Vagina (tissue), 2 donors: ENCODE measurements at regions not wholly inside any gene's neighbourhood (a gene's known extent, or its start where the extent isn't known, plus 50 kb on each side); places are given as distances from the start of the nearest gene placed in this dataset.

Source experiments
- POLR2A ChIP-seq, 2 donors: fragments of 450-650 bp; IDR thresholded peaks; one replicate each; pipeline ENCODE4 v1.6.1; 2017; ENCODE audit warnings: antibody characterized with exemption in 2 of 2, mild to moderate bottlenecking in 2 of 2, moderate library complexity in 2 of 2
- POLR2AphosphoS5 ChIP-seq, 2 donors: sonication (generic); formaldehyde crosslinking; IDR thresholded peaks; one replicate each; pipeline ENCODE4 v1.9.0; 2017; ENCODE audit warnings: antibody characterized with exemption in 2 of 2, mild to moderate bottlenecking in 2 of 2, low read depth in 1 of 2; ENCODE audit not compliant: insufficient read depth in 1 of 2
- TF ChIP-seq, protein P1 (sequence below), 3 experiments: fragments of 450-650 bp in 2 of 3; fragments of 200-600 bp in 1 of 3; sonication (generic) in 1 of 3; IDR thresholded peaks; one replicate each; pipeline ENCODE4 v1.5.1; 2017 to 2019; ENCODE audit warnings: antibody characterized with exemption in 3 of 3, mild to moderate bottlenecking in 2 of 3, moderate library complexity in 2 of 3

DNA sequence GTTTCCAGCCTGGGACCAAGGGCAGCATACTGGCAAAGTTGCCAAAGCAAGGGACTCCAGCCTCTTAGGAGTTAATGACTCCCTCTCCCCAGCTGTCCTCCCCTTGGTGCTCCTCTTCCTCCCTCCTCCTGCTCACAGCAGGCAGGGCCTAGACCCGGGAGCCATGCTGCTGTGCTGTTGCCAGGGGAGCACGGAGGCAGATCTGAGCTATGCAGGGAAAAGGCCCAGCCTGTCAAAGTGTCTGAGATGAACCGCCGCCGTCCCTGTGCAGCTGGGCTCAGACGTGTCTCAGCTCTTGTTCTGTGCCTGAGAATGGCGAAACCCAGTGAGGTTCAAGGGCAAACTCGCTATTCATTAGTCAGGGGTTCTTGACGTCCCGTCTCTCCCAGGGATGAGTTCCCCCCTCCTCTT, 60.8 kb upstream of the POLG start:
- TF ChIP-seq, protein P1, sequence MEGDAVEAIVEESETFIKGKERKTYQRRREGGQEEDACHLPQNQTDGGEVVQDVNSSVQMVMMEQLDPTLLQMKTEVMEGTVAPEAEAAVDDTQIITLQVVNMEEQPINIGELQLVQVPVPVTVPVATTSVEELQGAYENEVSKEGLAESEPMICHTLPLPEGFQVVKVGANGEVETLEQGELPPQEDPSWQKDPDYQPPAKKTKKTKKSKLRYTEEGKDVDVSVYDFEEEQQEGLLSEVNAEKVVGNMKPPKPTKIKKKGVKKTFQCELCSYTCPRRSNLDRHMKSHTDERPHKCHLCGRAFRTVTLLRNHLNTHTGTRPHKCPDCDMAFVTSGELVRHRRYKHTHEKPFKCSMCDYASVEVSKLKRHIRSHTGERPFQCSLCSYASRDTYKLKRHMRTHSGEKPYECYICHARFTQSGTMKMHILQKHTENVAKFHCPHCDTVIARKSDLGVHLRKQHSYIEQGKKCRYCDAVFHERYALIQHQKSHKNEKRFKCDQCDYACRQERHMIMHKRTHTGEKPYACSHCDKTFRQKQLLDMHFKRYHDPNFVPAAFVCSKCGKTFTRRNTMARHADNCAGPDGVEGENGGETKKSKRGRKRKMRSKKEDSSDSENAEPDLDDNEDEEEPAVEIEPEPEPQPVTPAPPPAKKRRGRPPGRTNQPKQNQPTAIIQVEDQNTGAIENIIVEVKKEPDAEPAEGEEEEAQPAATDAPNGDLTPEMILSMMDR (IDR thresholded peaks at IDR 0.05) = no peak
- no peak for TF ChIP-seq POLR2A (IDR thresholded peaks at IDR 0.05)
- TF ChIP-seq POLR2AphosphoS5 (IDR thresholded peaks at IDR 0.05; ENCODE audit: insufficient read depth in 1 of 2, low read depth in 1 of 2) = no peak
